IMR-90 (cell line): ENCODE measurements at regions not wholly inside any gene's neighbourhood (a gene's known extent, or its start where the extent isn't known, plus 50 kb on each side); places are given as distances from the start of the nearest gene placed in this dataset.

Experiments
- ATAC-seq: fragments of 200-7000 bp; cut with Tn5 transposase; 2 replicates; pipeline ENCODE4 v1.9.1; 2020; ENCODE audit warnings: low read depth, mild to moderate bottlenecking, moderate library complexity
- BruUV-seq: library from RNA; stranded (reverse); fragments of 400-500 nt; replicated peaks from 2 replicates; lab custom pipeline; 2021; lab: Mats Ljungman, UMichigan
- CTCF ChIA-PET: fragments of 300-600 bp; formaldehyde crosslinking; extraction: SDS; loops from one replicate; lab custom pipeline; 2021; ENCODE audit warnings: antibody characterized with exemption; lab: Yijun Ruan, JAX
- POLR2A ChIA-PET: fragments of 300-600 bp; sonication (Branson Sonifier 250); formaldehyde crosslinking; loops from one replicate; lab custom pipeline; 2022; ENCODE audit warnings: antibody characterized with exemption; ENCODE audit not compliant: unreplicated experiment; lab: Charles Lee
- DNase-seq: peaks from one replicate; pipeline ENCODE4 v3.0.0; 2013
- H2AFZ ChIP-seq: replicated peaks from 2 replicates; pipeline ENCODE3; 2013; ENCODE audit warnings: low read length, mild to moderate bottlenecking; ENCODE audit not compliant: poor library complexity
- H2AK5ac ChIP-seq: 2 replicates; pipeline ENCODE4 v1.6.1; 2013; ENCODE audit warnings: low read depth, low read length, inconsistent platforms
- H2AK9ac ChIP-seq: replicated peaks from 2 replicates; pipeline ENCODE3; 2013; ENCODE audit warnings: mild to moderate bottlenecking, low read depth, low read length, moderate library complexity; ENCODE audit not compliant: poor library complexity
- H2BK120ac ChIP-seq: 2 replicates; pipeline ENCODE4 v1.6.1; 2013; ENCODE audit warnings: low read depth, low read length, inconsistent platforms
- H2BK15ac ChIP-seq: 3 replicates; pipeline ENCODE4 v1.6.1; 2013; ENCODE audit warnings: low read depth, low read length, inconsistent platforms
- H2BK20ac ChIP-seq: 2 replicates; pipeline ENCODE4 v1.6.1; 2013; ENCODE audit warnings: low read depth, mild to moderate bottlenecking, inconsistent platforms, low read length, moderate library complexity
- H2BK5ac ChIP-seq: 2 replicates; pipeline ENCODE4 v1.6.1; 2013; ENCODE audit warnings: mild to moderate bottlenecking, low read depth, low read length, inconsistent platforms; ENCODE audit not compliant: poor library complexity, severe bottlenecking
- H3K14ac ChIP-seq: replicated peaks from 2 replicates; pipeline ENCODE4 v1.6.1; 2013; ENCODE audit warnings: low read depth, low read length, inconsistent platforms
- H3K18ac ChIP-seq: 2 replicates; pipeline ENCODE4 v1.6.1; 2013; ENCODE audit warnings: low read depth, low read length, control low read depth
- H3K23ac ChIP-seq: 2 replicates; pipeline ENCODE4 v1.6.1; 2013; ENCODE audit warnings: low read depth, low read length, inconsistent platforms
- H3K27ac ChIP-seq: 2 replicates; pipeline ENCODE4 v1.5.1; 2013; ENCODE audit warnings: mild to moderate bottlenecking, control low read depth, low read length; ENCODE audit not compliant: insufficient read depth
- H3K27me3 ChIP-seq: 2 replicates; pipeline ENCODE4 v1.6.1; 2013; ENCODE audit warnings: low read length; ENCODE audit not compliant: control insufficient read depth, insufficient read depth
- H3K36me3 ChIP-seq: 2 replicates; pipeline ENCODE4 v1.6.1; 2013; ENCODE audit warnings: low read length, mixed read lengths; ENCODE audit not compliant: control insufficient read depth, insufficient read depth
- H3K4ac ChIP-seq: 2 replicates; pipeline ENCODE4 v1.6.1; 2013; ENCODE audit warnings: low read depth, low read length, inconsistent platforms
- H3K4me1 ChIP-seq: 2 replicates; pipeline ENCODE4 v1.6.1; 2013; ENCODE audit warnings: low read length, mixed read lengths; ENCODE audit not compliant: control insufficient read depth, insufficient read depth
- H3K4me2 ChIP-seq: 2 replicates; pipeline ENCODE4 v1.6.1; 2013; ENCODE audit warnings: low read depth, mild to moderate bottlenecking, control low read depth, low read length, moderate library complexity
- H3K4me3 ChIP-seq: 2 replicates; pipeline ENCODE4 v1.5.1; 2013; ENCODE audit warnings: low read depth, mild to moderate bottlenecking, control low read depth, low read length, moderate library complexity; ENCODE audit not compliant: insufficient read depth
- H3K56ac ChIP-seq: 2 replicates; pipeline ENCODE4 v1.6.1; 2013; ENCODE audit warnings: low read length, inconsistent platforms; ENCODE audit not compliant: insufficient read depth; ENCODE audit errors: extremely low read depth
- H3K79me1 ChIP-seq, 2 experiments: 2 replicates each; pipeline ENCODE4 v1.6.1; 2013; ENCODE audit warnings: low read length in 2 of 2, inconsistent platforms in 1 of 2, low read depth in 1 of 2
- H3K9ac ChIP-seq: 2 replicates; pipeline ENCODE4 v1.6.1; 2013; ENCODE audit warnings: low read depth, low read length, control low read depth
- H3K9me1 ChIP-seq: 2 replicates; pipeline ENCODE4 v1.6.1; 2013; ENCODE audit warnings: low read length, inconsistent platforms; ENCODE audit not compliant: insufficient read depth
- H3K9me3 ChIP-seq: 2 replicates; pipeline ENCODE4 v1.6.1; 2013; ENCODE audit warnings: low read length; ENCODE audit not compliant: control insufficient read depth, insufficient read depth
- H4K20me1 ChIP-seq: 2 replicates; pipeline ENCODE4 v1.6.1; 2013; ENCODE audit warnings: low read length, inconsistent platforms; ENCODE audit not compliant: insufficient read depth
- H4K5ac ChIP-seq: 2 replicates; pipeline ENCODE4 v1.6.1; 2013; ENCODE audit warnings: mild to moderate bottlenecking, low read depth, low read length, control low read depth
- H4K8ac ChIP-seq, 2 experiments: 2 replicates each; pipeline ENCODE4 v1.6.1; 2013; ENCODE audit warnings: low read depth in 2 of 2, low read length in 2 of 2, control low read depth in 1 of 2, inconsistent platforms in 1 of 2
- H4K91ac ChIP-seq: 2 replicates; pipeline ENCODE4 v1.6.1; 2013; ENCODE audit warnings: low read depth, low read length, inconsistent platforms; ENCODE audit not compliant: insufficient read depth
- CEBPB ChIP-seq: IDR thresholded peaks from 2 replicates; pipeline ENCODE4 v1.6.1; 2012; ENCODE audit warnings: low read depth, low read length, improper control_type of control experiment
- MAFK ChIP-seq: IDR thresholded peaks from 2 replicates; pipeline ENCODE4 v1.6.1; 2012; ENCODE audit warnings: low read depth, low read length, improper control_type of control experiment
- MAZ ChIP-seq: IDR thresholded peaks from 2 replicates; pipeline ENCODE4 v1.6.1; 2012; ENCODE audit warnings: low read depth, mild to moderate bottlenecking, low read length, improper control_type of control experiment, moderate library complexity, borderline replicate concordance
- NFE2L2 ChIP-seq: fragments of 150-350 bp; IDR thresholded peaks from 2 replicates; pipeline ENCODE4 v1.6.1; 2016; ENCODE audit warnings: low read depth, mild to moderate bottlenecking, low read length
- RAD21 ChIP-seq: IDR thresholded peaks from 2 replicates; pipeline ENCODE4 v1.6.1; 2012; ENCODE audit warnings: low read length, improper control_type of control experiment
- RCOR1 ChIP-seq: IDR thresholded peaks from 2 replicates; pipeline ENCODE4 v1.6.1; 2012; ENCODE audit warnings: mild to moderate bottlenecking, low read length, improper control_type of control experiment; ENCODE audit not compliant: insufficient replicate concordance
- RFX5 ChIP-seq: IDR thresholded peaks from 2 replicates; pipeline ENCODE4 v1.8.0; 2012; ENCODE audit warnings: low read depth, mild to moderate bottlenecking, low read length, moderate library complexity
- SMC3 ChIP-seq: fragments of 150-350 bp; IDR thresholded peaks from 2 replicates; pipeline ENCODE4 v1.6.1; 2016; ENCODE audit warnings: low read depth, mild to moderate bottlenecking, antibody characterized with exemption, low read length, moderate library complexity
- WGBS, 2 experiments: methylation state at CpG; one replicate each; pipeline versions ENCODE4 v1.1.5 to v1.1.7; 2013; ENCODE audit warnings: missing lambda C conversion rate in 2 of 2; ENCODE audit not compliant: insufficient read length in 1 of 2; ENCODE audit errors: extremely low coverage in 2 of 2; 5-methylcytosine and 5-hydroxymethylcytosine counted together
- dilution Hi-C: fragments of 300-500 bp; cut with HindIII; formaldehyde crosslinking; loops from one replicate; pipeline ENCODE4 v1.14.3; 2018; ENCODE audit warnings: low sequenced_read_pairs; ENCODE audit not compliant: unreplicated experiment
- in situ Hi-C: fragments of 300-500 bp; cut with MboI; formaldehyde crosslinking; loops from 3 replicates; pipeline ENCODE4 v1.14.3; 2019; ENCODE audit warnings: low sequenced_read_pairs, inconsistent platforms, mixed read lengths
- intact Hi-C: fragments of 100-400 bp; cut with micrococcal nuclease; formaldehyde crosslinking; loops from 2 replicates; pipeline ENCODE4 v1.10.0; 2022

- Histone ChIP-seq H3K9ac (no peak overlapping the region), H3K27ac (no peak overlapping the region), H2BK15ac (no peak overlapping the region), H2BK5ac (no peak overlapping the region), H3K27me3 (no peaks in the 10 kb centered on the region), H2AK5ac (no peak overlapping the region), H2AK9ac (no peak overlapping the region), H3K14ac (no peak overlapping the region), H4K5ac (no peak overlapping the region), H3K79me1 (no peaks in the 10 kb centered on the region), H3K23ac (no peak overlapping the region), H2BK20ac (no peak overlapping the region), H4K91ac (no peak overlapping the region), H3K9me3 (no peaks in the 10 kb centered on the region), H2BK120ac (no peak overlapping the region), H2AFZ (no peak overlapping the region), H3K4me1 (peaks cover 9% of the 10 kb centered on the region), H3K56ac (no peak overlapping the region), H3K4ac (no peak overlapping the region), H3K4me3 (no peak overlapping the region), H3K4me2 (no peak overlapping the region), H3K9me1 (0 out of 2 replicates have a peak, but pooled peaks cover 4% of the 10 kb centered on the region), H4K8ac (no peak overlapping the region), H4K20me1 (no peaks in the 10 kb centered on the region), H3K36me3 (no peaks in the 10 kb centered on the region), H3K18ac (no peak overlapping the region)
- no peak for DNase-seq
- WGBS, 2 experiments: no CpG with 5 or more reads among the region's 3 CpGs
- no peak for ATAC-seq
- in situ Hi-C loops (no loop called here), dilution Hi-C loops (no loop called here), intact Hi-C loops (no loop called here)
- BruUV-seq: no TSS peak
- ChIA-PET POLR2A (no interaction called here), CTCF (no interaction called here)
- no peak for TF ChIP-seq NFE2L2
- TF ChIP-seq RFX5: no peak
- TF ChIP-seq MAFK: no peak
- no peak for TF ChIP-seq RAD21
- TF ChIP-seq MAZ: no peak
- TF ChIP-seq CEBPB: no peak
- no peak for TF ChIP-seq RCOR1
- no peak for TF ChIP-seq SMC3
Observed at GRCh38 chr4:53895137-53895536, 169.3 kb downstream of the CHIC2 start.
